ENCODE measurements at regions not wholly inside any gene's neighbourhood (a gene's known extent, or its start where the extent isn't known, plus 50 kb on each side); places are given as distances from the start of the nearest gene placed in this dataset.

GRCh38 chr4:125734504-125734903 is 419.7 kb downstream of the FAT4 start:
- no peak for DNase-seq (ENCODE audit: low read depth, low spot score)
- Histone ChIP-seq H3K27ac (ENCODE audit: insufficient read depth, low read depth, low read length) (peak overlapping the region; percentile 91), H3K4me1 (ENCODE audit: control insufficient read depth, extremely low read depth, insufficient read depth, low read length) (peaks cover 39% of the 10 kb centered on the region), H3K36me3 (ENCODE audit: control insufficient read depth in 2 of 2, extremely low read depth in 1 of 2, insufficient read depth in 2 of 2, low read length in 2 of 2) (no peaks in the 10 kb centered on the region), H3K4me2 (ENCODE audit: insufficient read depth, low read length) (peak overlapping the region; percentile 37), H3K27me3 (ENCODE audit: control insufficient read depth in 2 of 2, insufficient read depth in 2 of 2, low read length in 2 of 2) (no peaks in the 10 kb centered on the region), H3K9me1 (replicated peaks; ENCODE audit: control insufficient read depth, extremely low read depth, insufficient read depth, low read length) (no peaks in the 10 kb centered on the region), H3K4me3 (replicated peaks in 1 of 3; ENCODE audit: insufficient read depth in 1 of 3, low read depth in 1 of 3, low read length in 3 of 3) (no peak overlapping the region), H4K20me1 (replicated peaks; ENCODE audit: control insufficient read depth, extremely low read depth, insufficient read depth, low read length) (no peaks in the 10 kb centered on the region), H3K9me3 (replicated peaks; ENCODE audit: control insufficient read depth, insufficient read depth, low read length) (no peaks in the 10 kb centered on the region), H3K79me2 (ENCODE audit: control insufficient read depth, insufficient read depth, low read length) (no peaks in the 10 kb centered on the region), H2AFZ (ENCODE audit: low read depth, low read length) (peak overlapping the region; percentile 54), H3K9ac (replicated peaks; ENCODE audit: extremely low read depth, insufficient read depth, low read length) (peak overlapping the region; percentile 67)
- no peak for FAIRE-seq
- dilution Hi-C loops (cut with MboI; ENCODE audit: extremely low pct_ligation_motif_present, low sequenced_read_pairs): no loop called here
- TF ChIP-seq CTCF (IDR thresholded peaks at IDR 0.05; ENCODE audit: extremely low read depth in 1 of 2, insufficient read depth in 1 of 2, low read depth in 1 of 2, low read length in 2 of 2): no peak
- TF ChIP-seq FOS (IDR thresholded peaks at IDR 0.05; ENCODE audit: borderline replicate concordance, insufficient read depth, low read length): no peak
- no peak for TF ChIP-seq POLR2A (IDR thresholded peaks at IDR 0.05; ENCODE audit: low read depth, low read length)
- no peak for TF ChIP-seq JUN (IDR thresholded peaks at IDR 0.05; ENCODE audit: borderline replicate concordance, insufficient read depth, insufficient read length, low read depth)
- TF ChIP-seq EZH2 (IDR thresholded peaks at IDR 0.05; ENCODE audit: borderline replicate concordance, low read depth, low read length, severe bottlenecking): no peak
- TF ChIP-seq MYC (IDR thresholded peaks at IDR 0.05; ENCODE audit: low read depth, low read length): no peak
- no peak for TF ChIP-seq GATA2 (IDR thresholded peaks at IDR 0.05; ENCODE audit: insufficient read depth, insufficient read length, low read depth, low read length)
- TF ChIP-seq MAX (IDR thresholded peaks at IDR 0.05; ENCODE audit: insufficient read depth, insufficient read length): no peak
- TF ChIP-seq POLR2AphosphoS5 (IDR thresholded peaks at IDR 0.05; ENCODE audit: insufficient read depth, low read depth, low read length): no peak
- ChIA-PET CTCF (interaction anchor here (0.6 to 2.9 kb wide), 6 partner anchors 11 to 419 kb away, joined by 3 to 29 read pairs (median 4); partner anchors contain the start of gene FAT4), POLR2A (no interaction called here)
- no TSS peak for BruUV-seq (replicated peaks)
- intact Hi-C loops (cut with micrococcal nuclease): loop anchor here (10.0 kb wide), 1 partner anchor 790 kb away; no protein-coding TSS in a partner anchor
